NCI-H128 (cell line): ENCODE measurements at regions not wholly inside any gene's neighbourhood (a gene's known extent, or its start where the extent isn't known, plus 50 kb on each side); places are given as distances from the start of the nearest gene placed in this dataset.
"Not testable (repeated sequence)": the region's sequence is repeated elsewhere in the genome, so short reads cannot be mapped to it uniquely, and the experiment has no call there.

ENCODE experiments used
- DNase-seq: peaks from one replicate; lab custom pipeline; 2025; ENCODE audit not compliant: unreplicated experiment; lab: John Stamatoyannopoulos, UW

GRCh38 chr1:120657804-120658203, 65.9 kb upstream of the NBPF26 start:
- DNase-seq, result not testable (repeated sequence)

GRCh38 chr1:120658622-120659021, 65.1 kb upstream of the NBPF26 start:
- not testable (repeated sequence) for DNase-seq

DNA sequence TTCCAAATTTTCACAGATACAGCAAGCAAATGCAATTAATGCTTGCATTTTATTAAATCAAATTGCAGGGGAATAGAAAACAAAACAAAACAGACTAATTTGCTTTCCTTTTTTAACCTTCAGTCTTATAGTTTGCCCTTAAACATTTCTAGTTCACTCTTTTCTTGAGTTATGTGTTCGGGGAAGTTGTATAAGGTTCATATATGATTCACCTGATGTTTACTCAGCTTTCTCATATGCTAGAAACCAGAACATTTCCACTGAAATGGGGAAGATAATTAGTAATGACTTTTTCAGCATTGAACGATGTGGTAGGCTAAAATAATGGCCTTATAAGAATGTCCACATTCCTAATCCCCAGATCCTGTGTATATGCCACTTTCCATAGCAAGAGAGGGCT, 64.6 kb upstream of the NBPF26 start:
- DNase-seq, result not testable (repeated sequence)

GRCh38 chr1:120664376-120665249, 59.1 kb upstream of the NBPF26 start:
- not testable (repeated sequence) for DNase-seq

DNA sequence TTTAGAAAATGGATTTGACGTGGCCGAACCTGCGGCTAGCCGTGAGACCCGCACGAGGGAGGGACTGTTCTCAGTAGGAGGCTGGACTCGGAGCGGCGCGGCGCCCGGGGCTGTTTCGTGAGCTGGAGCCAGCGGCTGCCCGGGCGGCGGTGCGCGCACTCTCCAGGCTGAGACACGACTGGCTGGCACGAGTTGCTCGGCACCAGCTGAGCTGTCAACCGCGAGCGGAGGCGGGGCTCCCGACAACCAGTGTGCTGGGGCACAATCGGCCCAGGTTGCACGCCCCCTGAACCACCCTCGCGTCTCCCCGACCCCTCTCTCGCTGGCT, 58.5 kb upstream of the NBPF26 start:
- not testable (repeated sequence) for DNase-seq

DNA sequence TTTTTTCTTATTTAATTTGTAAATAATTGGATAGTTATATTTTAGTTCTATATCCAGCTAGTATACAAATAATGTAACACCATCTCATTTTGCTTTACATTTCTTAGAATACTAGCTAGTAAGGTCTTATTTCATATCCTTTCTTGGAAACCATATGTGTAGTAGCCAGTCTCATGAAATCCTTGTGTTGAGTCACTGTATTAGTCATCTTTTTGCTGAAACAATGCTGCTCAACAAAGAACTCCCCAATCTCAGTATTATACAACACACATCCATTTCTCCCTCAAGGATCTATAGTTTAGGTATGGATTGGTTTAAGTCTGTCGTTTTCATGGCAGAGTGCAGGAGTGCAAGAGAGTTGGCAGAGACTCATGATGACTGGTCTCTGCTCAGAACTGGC, 55.6 kb upstream of the NBPF26 start:
- DNase-seq, result not testable (repeated sequence)
